Esophagus squamous epithelium (tissue), 5 donors: ENCODE measurements at regions not wholly inside any gene's neighbourhood (a gene's known extent, or its start where the extent isn't known, plus 50 kb on each side); places are given as distances from the start of the nearest gene placed in this dataset.

ENCODE experiments used
- DNase-seq: peaks from one replicate; lab custom pipeline; 2025; lab: John Stamatoyannopoulos, UW
- H3K27ac ChIP-seq, 4 donors: fragments of 200-600 bp; sonication (generic); one replicate each; pipeline ENCODE4 v1.5.1; 2016 to 2019; ENCODE audit warnings: mild to moderate bottlenecking in 1 of 4
- H3K27me3 ChIP-seq, 4 donors: fragments of 200-600 bp; sonication (generic); 1 replicate in 3 of 4; 2 replicates in 1 of 4; pipeline versions ENCODE4 v1.5.1 to v1.6.0; 2017 to 2021; ENCODE audit warnings: antibody characterized with exemption in 1 of 4
- H3K36me3 ChIP-seq, 3 donors: fragments of 200-600 bp; sonication (generic); one replicate each; pipeline ENCODE4 v1.5.1; 2016 to 2019
- H3K4me1 ChIP-seq, 3 donors: fragments of 200-600 bp; sonication (generic); one replicate each; pipeline ENCODE4 v1.5.1; 2017 to 2019
- H3K4me3 ChIP-seq, 4 donors: fragments of 200-600 bp; sonication (generic); 1 replicate in 3 of 4; 2 replicates in 1 of 4; pipeline ENCODE4 v1.5.1; 2016 to 2019; ENCODE audit warnings: mild to moderate bottlenecking in 2 of 4, moderate library complexity in 1 of 4
- H3K9me3 ChIP-seq, 3 donors: fragments of 200-600 bp; sonication (generic); one replicate each; pipeline ENCODE4 v1.5.1; 2016 to 2019
- POLR2A ChIP-seq, 4 donors: fragments of 450-650 bp; IDR thresholded peaks; one replicate each; pipeline ENCODE4 v1.6.1; 2017; ENCODE audit warnings: antibody characterized with exemption in 4 of 4, mild to moderate bottlenecking in 4 of 4, moderate library complexity in 3 of 4
- WGBS, 2 donors: methylation state at CpG; one replicate each; pipeline ENCODE4 v1.1.5; 2018; 5-methylcytosine and 5-hydroxymethylcytosine counted together
- intact Hi-C: fragments of 100-400 bp; cut with DNase I; formaldehyde crosslinking; loops from one replicate; pipeline ENCODE4 v1.15.0; 2022
- TF ChIP-seq, protein P1 (sequence below), 6 experiments: fragments of 450-650 bp in 4 of 6; fragments of 200-600 bp in 2 of 6; sonication (generic) in 2 of 6; IDR thresholded peaks; one replicate each; pipeline ENCODE4 v1.5.1; 2016 to 2019; ENCODE audit warnings: antibody characterized with exemption in 6 of 6, mild to moderate bottlenecking in 4 of 6, moderate library complexity in 4 of 6
- donor health status: DM: yes; HTN: yes; CAD: no.

DNA sequence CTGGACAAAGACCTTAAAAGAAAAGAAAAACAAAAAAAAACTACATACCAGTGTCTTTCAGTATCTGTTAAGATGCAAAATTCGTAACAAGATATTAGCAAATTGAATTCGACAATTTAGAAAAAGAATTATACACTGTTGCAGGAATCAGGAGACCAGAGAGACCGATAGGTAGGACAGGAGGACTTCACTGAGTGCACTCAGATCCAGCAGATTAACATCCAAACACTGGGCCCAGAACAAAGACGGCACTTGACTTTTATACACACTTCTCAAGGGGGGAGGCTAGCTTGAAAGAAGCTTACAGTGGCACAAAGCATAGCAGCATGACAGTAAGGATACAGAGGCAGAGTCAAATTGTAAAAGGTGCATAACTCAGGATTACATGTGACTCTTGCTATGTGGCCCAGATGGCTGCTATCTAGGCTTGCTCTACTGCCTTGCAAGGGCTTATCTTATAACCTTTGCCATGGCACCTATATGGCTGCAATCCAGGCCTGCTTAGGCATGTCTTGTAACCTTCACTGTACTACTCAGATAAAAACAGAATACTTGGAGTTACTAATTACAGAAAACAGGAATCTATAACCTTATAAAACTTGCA, 507.3 kb upstream of the LRRTM4 start:
- Histone ChIP-seq H3K4me3 (no peak overlapping the region), H3K9me3 (peaks cover 0 to 8% (median 5%) of the 10 kb centered on the region in 3 donors), H3K27me3 (no peaks in the 10 kb centered on the region), H3K4me1 (no peaks in the 10 kb centered on the region), H3K36me3 (no peaks in the 10 kb centered on the region), H3K27ac (no peak overlapping the region)
- intact Hi-C loops: no loop called here
- DNase-seq: no peak
- WGBS, 2 donors: 44% methylated on average over 4 of the region's 4 CpGs
- TF ChIP-seq, protein P1, sequence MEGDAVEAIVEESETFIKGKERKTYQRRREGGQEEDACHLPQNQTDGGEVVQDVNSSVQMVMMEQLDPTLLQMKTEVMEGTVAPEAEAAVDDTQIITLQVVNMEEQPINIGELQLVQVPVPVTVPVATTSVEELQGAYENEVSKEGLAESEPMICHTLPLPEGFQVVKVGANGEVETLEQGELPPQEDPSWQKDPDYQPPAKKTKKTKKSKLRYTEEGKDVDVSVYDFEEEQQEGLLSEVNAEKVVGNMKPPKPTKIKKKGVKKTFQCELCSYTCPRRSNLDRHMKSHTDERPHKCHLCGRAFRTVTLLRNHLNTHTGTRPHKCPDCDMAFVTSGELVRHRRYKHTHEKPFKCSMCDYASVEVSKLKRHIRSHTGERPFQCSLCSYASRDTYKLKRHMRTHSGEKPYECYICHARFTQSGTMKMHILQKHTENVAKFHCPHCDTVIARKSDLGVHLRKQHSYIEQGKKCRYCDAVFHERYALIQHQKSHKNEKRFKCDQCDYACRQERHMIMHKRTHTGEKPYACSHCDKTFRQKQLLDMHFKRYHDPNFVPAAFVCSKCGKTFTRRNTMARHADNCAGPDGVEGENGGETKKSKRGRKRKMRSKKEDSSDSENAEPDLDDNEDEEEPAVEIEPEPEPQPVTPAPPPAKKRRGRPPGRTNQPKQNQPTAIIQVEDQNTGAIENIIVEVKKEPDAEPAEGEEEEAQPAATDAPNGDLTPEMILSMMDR (IDR thresholded peaks at IDR 0.05): no peak
- no peak for TF ChIP-seq POLR2A (IDR thresholded peaks at IDR 0.05)

DNA sequence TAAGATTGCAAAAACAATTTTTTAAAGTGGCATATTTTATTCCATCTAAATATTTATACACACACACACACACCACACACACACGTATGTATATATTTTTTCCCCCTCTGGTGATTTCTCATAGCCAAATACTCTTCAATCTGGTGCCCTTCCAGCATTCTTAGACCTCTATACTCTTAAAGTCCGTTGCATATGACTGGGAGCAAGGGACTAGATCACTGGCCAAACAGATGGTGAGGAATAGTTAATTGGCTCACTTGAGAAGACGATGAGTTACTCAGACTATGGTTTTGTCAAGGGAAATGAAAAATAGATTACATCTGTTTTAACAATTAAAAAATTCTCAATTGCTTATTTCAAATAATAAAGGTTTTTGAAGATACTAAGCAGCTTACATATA, 512.5 kb upstream of the LRRTM4 start:
- H3K27me3 ChIP-seq: no peaks in the 10 kb centered on the region
- DNase-seq: no peak
- no peaks in the 10 kb centered on the region for H3K36me3 ChIP-seq
- no peak for TF ChIP-seq POLR2A (IDR thresholded peaks at IDR 0.05)
- TF ChIP-seq, protein P1 (IDR thresholded peaks at IDR 0.05): no peak
- no peaks in the 10 kb centered on the region for H3K4me1 ChIP-seq
- WGBS, 2 donors: 34 to 38% methylated on average over 3 of the region's 3 CpGs
- H3K9me3 ChIP-seq: peaks cover 0 to 3% (median 0%) of the 10 kb centered on the region in 3 donors
- H3K27ac ChIP-seq: no peak overlapping the region
- H3K4me3 ChIP-seq: no peak overlapping the region
- intact Hi-C loops: no loop called here

GRCh38 chr2:78035804-78036203, 513.6 kb upstream of the LRRTM4 start:
- TF ChIP-seq, protein P1 (IDR thresholded peaks at IDR 0.05): no peak
- TF ChIP-seq POLR2A (IDR thresholded peaks at IDR 0.05): no peak
- no peaks in the 10 kb centered on the region for H3K4me1 ChIP-seq
- DNase-seq: no peak
- intact Hi-C loops: no loop called here
- 46 to 69% methylated on average over 2 of the region's 2 CpGs for WGBS, 2 donors
- no peak overlapping the region for H3K4me3 ChIP-seq
- peaks cover 0 to 4% (median 0%) of the 10 kb centered on the region in 3 donors for H3K9me3 ChIP-seq
- no peaks in the 10 kb centered on the region for H3K27me3 ChIP-seq
- H3K36me3 ChIP-seq: no peaks in the 10 kb centered on the region
- H3K27ac ChIP-seq: no peak overlapping the region

DNA sequence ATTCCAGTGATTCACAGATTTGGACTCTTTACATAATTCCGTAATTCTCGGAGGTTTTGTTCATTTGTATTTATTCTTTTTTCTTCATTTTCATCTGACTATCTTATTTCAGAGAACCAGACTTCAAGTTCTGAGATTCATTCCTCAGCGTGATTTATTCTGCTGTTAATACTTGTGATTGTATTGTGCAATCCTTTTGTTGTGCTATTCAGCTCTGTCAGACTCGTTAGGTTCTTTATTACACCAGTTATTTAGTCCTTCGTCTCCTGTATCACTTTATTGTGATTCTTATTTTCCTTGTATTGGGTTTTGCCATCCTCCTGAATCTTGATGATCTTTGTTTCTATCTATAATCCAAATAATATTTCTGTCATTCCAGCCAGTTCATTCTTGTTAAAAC, 529.3 kb upstream of the LRRTM4 start:
- no peaks in the 10 kb centered on the region for H3K27me3 ChIP-seq
- no peak overlapping the region for H3K27ac ChIP-seq
- H3K4me1 ChIP-seq: no peaks in the 10 kb centered on the region
- H3K36me3 ChIP-seq: no peaks in the 10 kb centered on the region
- no peak for TF ChIP-seq POLR2A (IDR thresholded peaks at IDR 0.05)
- TF ChIP-seq, protein P1 (IDR thresholded peaks at IDR 0.05): no peak
- 73 to 82% methylated on average over 5 of the region's 5 CpGs for WGBS, 2 donors
- no peak for DNase-seq
- intact Hi-C loops: no loop called here
- H3K4me3 ChIP-seq: no peak overlapping the region
- H3K9me3 ChIP-seq: peaks cover 0 to 39% (median 3%) of the 10 kb centered on the region in 3 donors

DNA sequence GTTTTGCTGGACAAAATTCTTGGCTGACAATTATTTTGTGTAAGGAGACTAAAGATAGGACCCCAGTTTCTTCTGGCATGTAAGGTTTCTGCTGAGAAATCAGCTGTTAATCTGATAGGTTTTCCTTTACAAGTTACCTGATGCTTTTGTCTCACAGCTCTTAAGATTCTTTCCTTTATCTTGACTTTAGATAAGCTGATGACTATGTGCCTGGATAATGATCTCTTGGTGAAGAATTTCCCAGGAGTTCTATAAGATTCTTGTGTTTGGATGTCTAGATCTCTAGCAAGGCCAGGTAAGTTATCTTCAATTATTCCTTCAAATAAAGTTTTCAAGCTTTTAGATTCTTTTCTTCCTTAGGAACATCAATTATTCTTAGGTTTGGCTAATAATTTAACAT, 534.8 kb upstream of the LRRTM4 start:
- Histone ChIP-seq H3K27ac (no peak overlapping the region), H3K36me3 (no peaks in the 10 kb centered on the region), H3K4me1 (no peaks in the 10 kb centered on the region), H3K4me3 (no peak overlapping the region), H3K27me3 (no peaks in the 10 kb centered on the region), H3K9me3 (peaks cover 0 to 38% (median 0%) of the 10 kb centered on the region in 3 donors)
- DNase-seq: no peak
- intact Hi-C loops: no loop called here
- TF ChIP-seq, protein P1 (IDR thresholded peaks at IDR 0.05): no peak
- no peak for TF ChIP-seq POLR2A (IDR thresholded peaks at IDR 0.05)
